ENCODE measurements at regions not wholly inside any gene's neighbourhood (a gene's known extent, or its start where the extent isn't known, plus 50 kb on each side); places are given as distances from the start of the nearest gene placed in this dataset.

GRCh38 chr10:62959553-62959952 lies 143.4 kb upstream of the EGR2 start:
- Histone ChIP-seq H3K36me3 (ENCODE audit: control insufficient read depth, insufficient read depth, low read length) (no peaks in the 10 kb centered on the region), H3K27me3 (ENCODE audit: control insufficient read depth, insufficient read depth, low read length) (peaks cover 18% of the 10 kb centered on the region), H3K9me3 (ENCODE audit: control insufficient read depth, insufficient read depth, low read depth, low read length) (no peaks in the 10 kb centered on the region), H3K4me3 (ENCODE audit: low read depth in 2 of 2, low read length in 2 of 2) (no peak overlapping the region), H3K27ac (ENCODE audit: low read length) (no peak overlapping the region), H3K4me1 (ENCODE audit: control insufficient read depth, insufficient read depth, low read length) (no peaks in the 10 kb centered on the region)
- in situ Hi-C loops (cut with HindIII; ENCODE audit: low pct_unique_long_range_greater_than_20kb, low sequenced_read_pairs): no loop called here
- TF ChIP-seq REST (IDR thresholded peaks at IDR 0.05; ENCODE audit: insufficient read depth in 1 of 2, low read depth in 2 of 2, low read length in 1 of 2): no peak
- TF ChIP-seq CTCF (IDR thresholded peaks at IDR 0.05): no peak
- DNase-seq (ENCODE audit: low read depth, low spot score) (no peak), ATAC-seq (no peak)
- ChIA-PET POLR2A (interaction anchor here (0.7 kb wide), 1 partner anchor 277 kb away, joined by 3 read pairs; no protein-coding TSS in a partner anchor), CTCF (no interaction called here)
- intact Hi-C loops (cut with micrococcal nuclease; ENCODE audit: unreplicated experiment): no loop called here
- BruUV-seq (replicated peaks): no TSS peak

- DNase-seq (ENCODE audit: low read depth, low spot score) (no peak), ATAC-seq (no peak)
- no peak overlapping the region for H3K4me3 ChIP-seq (ENCODE audit: low read depth in 2 of 2, low read length in 2 of 2)
- H3K4me1 ChIP-seq (ENCODE audit: control insufficient read depth, insufficient read depth, low read length): no peaks in the 10 kb centered on the region
- H3K36me3 ChIP-seq (ENCODE audit: control insufficient read depth, insufficient read depth, low read length): no peaks in the 10 kb centered on the region
- H3K9me3 ChIP-seq (ENCODE audit: control insufficient read depth, insufficient read depth, low read depth, low read length): no peaks in the 10 kb centered on the region
- intact Hi-C loops (cut with micrococcal nuclease; ENCODE audit: unreplicated experiment) (no loop called here), in situ Hi-C loops (cut with HindIII; ENCODE audit: low pct_unique_long_range_greater_than_20kb, low sequenced_read_pairs) (no loop called here)
- ChIA-PET POLR2A (no interaction called here), CTCF (no interaction called here)
- H3K27me3 ChIP-seq (ENCODE audit: control insufficient read depth, insufficient read depth, low read length): peaks cover 15% of the 10 kb centered on the region; the same call in 1 of the 2 replicates
- no TSS peak for BruUV-seq (replicated peaks)
- TF ChIP-seq TCF7L2 (IDR thresholded peaks at IDR 0.05; ENCODE audit: low read depth, low read length) (no peak), CTCF (IDR thresholded peaks at IDR 0.05) (no peak), REST (IDR thresholded peaks at IDR 0.05; ENCODE audit: insufficient read depth in 1 of 2, low read depth in 2 of 2, low read length in 1 of 2) (no peak), SIN3A (IDR thresholded peaks at IDR 0.05; ENCODE audit: borderline replicate concordance, insufficient read depth, low read depth, low read length) (no peak), POLR2AphosphoS5 (IDR thresholded peaks at IDR 0.05; ENCODE audit: low read depth, low read length) (no peak)
- no peak overlapping the region for H3K27ac ChIP-seq (ENCODE audit: low read length)
Measured at GRCh38 chr10:62958980-62959379, 142.8 kb upstream of the EGR2 start.
